Activated CD4-positive, alpha-beta T cell treated with anti-CD3 and anti-CD28 coated beads, Interleukin-2, amount 50 U/mL, for 4 hours (primary cell): ENCODE measurements at regions not wholly inside any gene's neighbourhood (a gene's known extent, or its start where the extent isn't known, plus 50 kb on each side); places are given as distances from the start of the nearest gene placed in this dataset.
"Not testable (repeated sequence)": the region's sequence is repeated elsewhere in the genome, so short reads cannot be mapped to it uniquely, and the experiment has no call there.

Experiments used
- DNase-seq, 2 experiments: peaks; one replicate each; pipeline ENCODE4 v3.0.0-alpha.2; 2020

DNA sequence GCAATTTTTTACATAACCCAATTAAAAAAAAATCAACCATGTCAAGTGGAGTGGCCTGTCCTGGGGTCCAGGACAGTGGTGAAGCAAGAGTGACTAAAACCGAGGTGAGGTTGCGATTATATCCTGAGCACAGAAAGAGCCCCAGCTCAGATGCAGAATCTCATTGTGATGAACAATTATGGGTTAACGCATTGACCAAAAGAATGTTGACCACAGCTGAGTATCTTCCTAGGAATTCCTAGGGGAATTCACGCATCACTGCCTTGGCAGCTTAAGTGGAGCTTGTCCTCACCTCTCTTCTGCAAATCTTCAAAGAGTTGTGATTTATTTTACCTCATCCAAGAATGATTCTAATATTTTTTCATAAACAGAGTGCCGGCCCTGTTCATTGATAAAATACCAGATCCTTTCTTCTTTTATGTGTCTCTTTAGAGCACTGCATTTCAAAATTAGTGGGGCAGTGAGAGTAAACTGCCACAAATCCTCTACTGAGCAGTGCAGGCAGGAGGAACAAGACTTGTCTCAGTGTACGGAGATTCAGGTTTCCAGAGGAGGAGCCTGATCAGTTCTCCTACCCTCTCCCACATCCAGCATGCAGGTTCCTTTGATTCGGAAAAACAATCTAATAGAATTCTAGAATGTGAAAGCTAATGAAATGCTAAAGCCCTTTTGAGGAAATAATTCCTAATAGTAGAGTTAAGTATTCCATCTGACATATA is 60.1 kb upstream of the ZNF184 start:
- no peak for DNase-seq

DNA sequence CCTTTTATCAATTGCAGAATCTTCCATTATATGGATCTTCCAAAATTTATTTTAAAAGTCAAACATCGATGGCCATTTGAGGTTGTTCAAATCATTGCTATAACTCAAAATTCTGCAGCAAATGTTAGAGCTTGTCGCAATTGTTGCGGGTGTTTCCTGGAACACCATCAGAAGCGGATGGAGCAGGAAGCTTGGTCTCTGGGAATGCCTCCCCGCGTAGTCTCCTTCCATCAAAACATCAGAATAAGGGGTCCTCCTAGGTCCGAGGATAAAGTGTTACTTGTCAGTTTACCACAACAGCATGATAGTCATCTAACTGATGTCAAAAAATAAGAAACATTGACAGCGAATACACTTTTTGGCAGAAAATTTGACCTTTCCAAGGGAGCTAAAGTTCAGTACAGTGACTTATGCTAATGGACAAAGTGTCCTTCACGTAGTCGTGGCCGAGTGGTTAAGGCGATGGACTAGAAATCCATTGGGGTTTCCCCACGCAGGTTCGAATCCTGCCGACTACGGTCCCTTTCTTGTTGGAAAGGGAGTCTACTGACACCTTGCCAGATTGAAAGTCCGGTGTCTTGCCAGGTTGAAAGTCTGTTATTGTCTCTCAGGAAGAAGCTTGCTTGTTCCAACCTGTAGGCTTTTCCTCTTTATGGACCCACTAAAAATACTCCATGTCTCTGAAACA is 59.0 kb upstream of the ZNF184 start:
- no peak for DNase-seq

DNA sequence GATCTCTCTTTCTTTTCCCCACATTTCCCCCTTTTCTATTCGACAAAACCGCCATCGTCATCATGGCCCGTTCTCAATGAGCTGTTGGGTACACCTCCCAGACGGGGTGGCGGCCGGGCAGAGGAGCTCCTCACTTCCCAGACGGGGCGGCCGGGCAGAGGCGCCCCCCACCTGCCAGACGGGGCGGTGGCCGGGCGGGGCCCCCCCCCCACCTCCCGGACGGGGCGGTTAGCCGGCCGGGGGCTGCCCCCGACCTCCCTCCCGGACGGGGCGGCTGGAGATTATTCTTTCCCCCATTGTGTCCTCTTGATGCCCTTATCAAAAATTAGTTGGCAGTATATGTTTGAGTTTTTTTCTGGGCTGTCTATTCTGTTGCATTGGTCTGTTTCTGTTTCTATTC is 56.9 kb upstream of the ZNF184 start:
- not testable (repeated sequence) for DNase-seq

DNA sequence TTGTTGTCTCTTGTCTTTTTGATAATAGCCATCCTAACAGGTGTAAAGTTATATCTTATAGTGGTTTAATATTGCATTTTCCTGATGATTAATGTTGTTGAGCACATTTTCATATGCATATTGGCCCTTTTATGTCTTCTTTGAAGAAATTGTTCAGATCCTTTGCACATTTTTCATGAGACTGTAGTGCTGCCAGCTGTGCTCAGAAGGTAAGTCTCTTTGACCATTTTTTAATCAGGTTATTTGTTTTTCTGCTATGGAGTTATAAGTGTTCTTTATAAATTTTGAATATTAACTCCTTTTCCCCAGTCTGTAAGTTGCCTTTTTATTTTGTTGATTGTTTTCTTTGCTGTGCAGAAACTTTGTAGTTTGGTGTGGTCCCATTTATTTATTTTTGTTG is 55.8 kb upstream of the ZNF184 start:
- DNase-seq = no peak
